ENCODE measurements at regions not wholly inside any gene's neighbourhood (a gene's known extent, or its start where the extent isn't known, plus 50 kb on each side); places are given as distances from the start of the nearest gene placed in this dataset.

DNA sequence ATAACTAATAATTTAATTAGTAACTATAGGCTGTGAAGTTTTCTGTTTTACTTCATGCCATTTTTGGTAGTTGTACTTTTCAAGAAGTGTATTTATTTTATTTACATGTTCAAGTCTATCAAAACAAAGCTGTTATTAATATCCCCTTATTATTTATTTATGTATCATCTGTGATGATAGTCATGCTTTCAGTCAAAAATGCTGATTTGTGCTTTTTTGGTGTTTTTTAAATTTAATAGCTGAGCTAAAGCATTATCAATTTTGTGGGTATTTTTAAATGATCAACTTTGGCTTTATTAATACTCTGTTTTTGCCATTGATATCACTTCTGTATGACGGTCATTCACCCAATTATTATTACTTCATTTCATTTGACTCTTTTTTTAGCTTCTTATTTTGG, 1229.2 kb upstream of the CADM2 start:
- TF ChIP-seq, protein P1, sequence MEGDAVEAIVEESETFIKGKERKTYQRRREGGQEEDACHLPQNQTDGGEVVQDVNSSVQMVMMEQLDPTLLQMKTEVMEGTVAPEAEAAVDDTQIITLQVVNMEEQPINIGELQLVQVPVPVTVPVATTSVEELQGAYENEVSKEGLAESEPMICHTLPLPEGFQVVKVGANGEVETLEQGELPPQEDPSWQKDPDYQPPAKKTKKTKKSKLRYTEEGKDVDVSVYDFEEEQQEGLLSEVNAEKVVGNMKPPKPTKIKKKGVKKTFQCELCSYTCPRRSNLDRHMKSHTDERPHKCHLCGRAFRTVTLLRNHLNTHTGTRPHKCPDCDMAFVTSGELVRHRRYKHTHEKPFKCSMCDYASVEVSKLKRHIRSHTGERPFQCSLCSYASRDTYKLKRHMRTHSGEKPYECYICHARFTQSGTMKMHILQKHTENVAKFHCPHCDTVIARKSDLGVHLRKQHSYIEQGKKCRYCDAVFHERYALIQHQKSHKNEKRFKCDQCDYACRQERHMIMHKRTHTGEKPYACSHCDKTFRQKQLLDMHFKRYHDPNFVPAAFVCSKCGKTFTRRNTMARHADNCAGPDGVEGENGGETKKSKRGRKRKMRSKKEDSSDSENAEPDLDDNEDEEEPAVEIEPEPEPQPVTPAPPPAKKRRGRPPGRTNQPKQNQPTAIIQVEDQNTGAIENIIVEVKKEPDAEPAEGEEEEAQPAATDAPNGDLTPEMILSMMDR (IDR thresholded peaks at IDR 0.05; ENCODE audit: low read length): no peak
- no peak for TF ChIP-seq EZH2 (optimal IDR thresholded peaks at IDR 0.05; ENCODE audit: low read depth, low read length)
